Epithelial cell of esophagus (primary cell): ENCODE measurements at regions not wholly inside any gene's neighbourhood (a gene's known extent, or its start where the extent isn't known, plus 50 kb on each side); places are given as distances from the start of the nearest gene placed in this dataset.
A peak's percentile ranks its signal among the peaks of the same experiment; 100 is the strongest.

Source experiments
- DNase-seq: peaks from one replicate; pipeline ENCODE4 v3.0.0; 2010; ENCODE audit warnings: low read depth
- H3K4me3 ChIP-seq: 2 replicates; pipeline ENCODE4 v1.5.1; 2011; ENCODE audit warnings: mild to moderate bottlenecking, low read length, control low read depth
- CTCF ChIP-seq: IDR thresholded peaks from 2 replicates; pipeline ENCODE4 v1.5.1; 2011; ENCODE audit warnings: low read depth, mild to moderate bottlenecking, low read length, control low read depth, inconsistent platforms; ENCODE audit not compliant: insufficient read depth; ENCODE audit errors: missing control alignments

- TF ChIP-seq CTCF, result no peak
- H3K4me3 ChIP-seq, result no peak overlapping the region
- no peak for DNase-seq
Observed at GRCh38 chrX:39643550-39643949, 454.2 kb downstream of the BCOR start.

GRCh38 chrX:39645178-39645895 lies 452.4 kb downstream of the BCOR start:
- DNase-seq, result no peak
- no peak for TF ChIP-seq CTCF
- no peak overlapping the region for H3K4me3 ChIP-seq

- no peak overlapping the region for H3K4me3 ChIP-seq
- no peak for TF ChIP-seq CTCF
- no peak for DNase-seq
Observed at GRCh38 chrX:39648548-39649254, 449.1 kb downstream of the BCOR start.

GRCh38 chrX:39650768-39651347 lies 446.9 kb downstream of the BCOR start:
- no peak overlapping the region for H3K4me3 ChIP-seq
- no peak for TF ChIP-seq CTCF
- DNase-seq, result no peak

- peak; percentile 24 for DNase-seq
Observed at GRCh38 chrX:39652336-39652735, 445.4 kb downstream of the BCOR start.

GRCh38 chrX:39653691-39654090 lies 444.1 kb downstream of the BCOR start:
- DNase-seq, result no peak
- no peak overlapping the region for H3K4me3 ChIP-seq
- no peak for TF ChIP-seq CTCF

More at GRCh38 chrX:39652336-39652735, 445.4 kb downstream of the BCOR start:
- H3K4me3 ChIP-seq, result no peak overlapping the region
- TF ChIP-seq CTCF, result peak; percentile 46
